ENCODE measurements at regions not wholly inside any gene's neighbourhood (a gene's known extent, or its start where the extent isn't known, plus 50 kb on each side); places are given as distances from the start of the nearest gene placed in this dataset.

GRCh38 chr13:47337781-47338507, 441.1 kb upstream of the HTR2A start:
- H3K4me1 ChIP-seq (ENCODE audit: control insufficient read depth, insufficient read depth, low read length), result peaks cover 10% of the 10 kb centered on the region
- H3K9me3 ChIP-seq (ENCODE audit: control insufficient read depth, insufficient read depth, low read length), result no peaks in the 10 kb centered on the region

GRCh38 chr13:47334173-47334572, 437.3 kb upstream of the HTR2A start:
- Histone ChIP-seq H3K4me1 (ENCODE audit: control insufficient read depth, insufficient read depth, low read length) (peaks cover 10% of the 10 kb centered on the region), H3K27ac (ENCODE audit: low read depth, low read length) (no peak overlapping the region), H3K4me3 (ENCODE audit: low read depth, low read length) (no peak overlapping the region), H3K27me3 (ENCODE audit: control insufficient read depth, insufficient read depth, low read length) (no peaks in the 10 kb centered on the region), H3K9ac (ENCODE audit: low read depth, low read length) (no peak overlapping the region), H3K36me3 (ENCODE audit: control insufficient read depth, insufficient read depth, low read length) (no peaks in the 10 kb centered on the region), H3K9me3 (ENCODE audit: control insufficient read depth, insufficient read depth, low read length) (no peaks in the 10 kb centered on the region)

More at GRCh38 chr13:47337781-47338507, 441.1 kb upstream of the HTR2A start:
- Histone ChIP-seq H3K36me3 (ENCODE audit: control insufficient read depth, insufficient read depth, low read length) (no peaks in the 10 kb centered on the region), H3K4me3 (ENCODE audit: low read depth, low read length) (no peak overlapping the region), H3K27me3 (ENCODE audit: control insufficient read depth, insufficient read depth, low read length) (no peaks in the 10 kb centered on the region), H3K27ac (ENCODE audit: low read depth, low read length) (peak overlapping the region; percentile 84), H3K9ac (ENCODE audit: low read depth, low read length) (no peak overlapping the region)

GRCh38 chr13:47332149-47332548, 435.3 kb upstream of the HTR2A start:
- Histone ChIP-seq H3K4me1 (ENCODE audit: control insufficient read depth, insufficient read depth, low read length) (no peaks in the 10 kb centered on the region), H3K9ac (ENCODE audit: low read depth, low read length) (no peak overlapping the region), H3K36me3 (ENCODE audit: control insufficient read depth, insufficient read depth, low read length) (no peaks in the 10 kb centered on the region), H3K27ac (ENCODE audit: low read depth, low read length) (no peak overlapping the region), H3K4me3 (ENCODE audit: low read depth, low read length) (no peak overlapping the region), H3K9me3 (ENCODE audit: control insufficient read depth, insufficient read depth, low read length) (no peaks in the 10 kb centered on the region), H3K27me3 (ENCODE audit: control insufficient read depth, insufficient read depth, low read length) (no peaks in the 10 kb centered on the region)

- Histone ChIP-seq H3K4me1 (ENCODE audit: control insufficient read depth, insufficient read depth, low read length) (no peaks in the 10 kb centered on the region), H3K27me3 (ENCODE audit: control insufficient read depth, insufficient read depth, low read length) (no peaks in the 10 kb centered on the region), H3K27ac (ENCODE audit: low read depth, low read length) (no peak overlapping the region), H3K9ac (ENCODE audit: low read depth, low read length) (no peak overlapping the region), H3K9me3 (ENCODE audit: control insufficient read depth, insufficient read depth, low read length) (no peaks in the 10 kb centered on the region), H3K36me3 (ENCODE audit: control insufficient read depth, insufficient read depth, low read length) (no peaks in the 10 kb centered on the region), H3K4me3 (ENCODE audit: low read depth, low read length) (no peak overlapping the region)
Observed at GRCh38 chr13:47330031-47330430, 433.2 kb upstream of the HTR2A start.

GRCh38 chr13:47327861-47328260, 431.0 kb upstream of the HTR2A start:
- no peaks in the 10 kb centered on the region for H3K27me3 ChIP-seq (ENCODE audit: control insufficient read depth, insufficient read depth, low read length)
- no peak overlapping the region for H3K9ac ChIP-seq (ENCODE audit: low read depth, low read length)
- no peaks in the 10 kb centered on the region for H3K4me1 ChIP-seq (ENCODE audit: control insufficient read depth, insufficient read depth, low read length)
- no peak overlapping the region for H3K4me3 ChIP-seq (ENCODE audit: low read depth, low read length)
- H3K9me3 ChIP-seq (ENCODE audit: control insufficient read depth, insufficient read depth, low read length), result no peaks in the 10 kb centered on the region
- H3K27ac ChIP-seq (ENCODE audit: low read depth, low read length), result no peak overlapping the region
- H3K36me3 ChIP-seq (ENCODE audit: control insufficient read depth, insufficient read depth, low read length), result no peaks in the 10 kb centered on the region

GRCh38 chr13:47326061-47326460, 429.2 kb upstream of the HTR2A start:
- Histone ChIP-seq H3K36me3 (ENCODE audit: control insufficient read depth, insufficient read depth, low read length) (no peaks in the 10 kb centered on the region), H3K9ac (ENCODE audit: low read depth, low read length) (no peak overlapping the region), H3K27ac (ENCODE audit: low read depth, low read length) (no peak overlapping the region), H3K4me3 (ENCODE audit: low read depth, low read length) (no peak overlapping the region), H3K27me3 (ENCODE audit: control insufficient read depth, insufficient read depth, low read length) (no peaks in the 10 kb centered on the region), H3K9me3 (ENCODE audit: control insufficient read depth, insufficient read depth, low read length) (no peaks in the 10 kb centered on the region), H3K4me1 (ENCODE audit: control insufficient read depth, insufficient read depth, low read length) (no peaks in the 10 kb centered on the region)

GRCh38 chr13:47317356-47317755, 420.5 kb upstream of the HTR2A start:
- Histone ChIP-seq H3K36me3 (ENCODE audit: control insufficient read depth, insufficient read depth, low read length) (no peaks in the 10 kb centered on the region), H3K4me1 (ENCODE audit: control insufficient read depth, insufficient read depth, low read length) (peaks cover 6% of the 10 kb centered on the region; the same call in 1 of the 2 replicates), H3K9me3 (ENCODE audit: control insufficient read depth, insufficient read depth, low read length) (no peaks in the 10 kb centered on the region), H3K4me3 (ENCODE audit: low read depth, low read length) (no peak overlapping the region), H3K27ac (ENCODE audit: low read depth, low read length) (no peak overlapping the region), H3K27me3 (ENCODE audit: control insufficient read depth, insufficient read depth, low read length) (no peaks in the 10 kb centered on the region), H3K9ac (ENCODE audit: low read depth, low read length) (no peak overlapping the region)

- H3K4me1 ChIP-seq (ENCODE audit: control insufficient read depth, insufficient read depth, low read length), result no peaks in the 10 kb centered on the region
- H3K36me3 ChIP-seq (ENCODE audit: control insufficient read depth, insufficient read depth, low read length), result no peaks in the 10 kb centered on the region
- H3K9ac ChIP-seq (ENCODE audit: low read depth, low read length), result no peak overlapping the region
- H3K9me3 ChIP-seq (ENCODE audit: control insufficient read depth, insufficient read depth, low read length), result no peaks in the 10 kb centered on the region
- H3K4me3 ChIP-seq (ENCODE audit: low read depth, low read length), result no peak overlapping the region
- no peaks in the 10 kb centered on the region for H3K27me3 ChIP-seq (ENCODE audit: control insufficient read depth, insufficient read depth, low read length)
- no peak overlapping the region for H3K27ac ChIP-seq (ENCODE audit: low read depth, low read length)
Observed at GRCh38 chr13:47310401-47310800, 413.5 kb upstream of the HTR2A start.

- no peak overlapping the region for H3K27ac ChIP-seq (ENCODE audit: low read depth, low read length)
- H3K9ac ChIP-seq (ENCODE audit: low read depth, low read length), result no peak overlapping the region
- H3K4me1 ChIP-seq (ENCODE audit: control insufficient read depth, insufficient read depth, low read length), result no peaks in the 10 kb centered on the region
- H3K4me3 ChIP-seq (ENCODE audit: low read depth, low read length), result no peak overlapping the region
- H3K27me3 ChIP-seq (ENCODE audit: control insufficient read depth, insufficient read depth, low read length), result no peaks in the 10 kb centered on the region
- no peaks in the 10 kb centered on the region for H3K9me3 ChIP-seq (ENCODE audit: control insufficient read depth, insufficient read depth, low read length)
- no peaks in the 10 kb centered on the region for H3K36me3 ChIP-seq (ENCODE audit: control insufficient read depth, insufficient read depth, low read length)
Observed at GRCh38 chr13:47306991-47307390, 410.1 kb upstream of the HTR2A start.

GRCh38 chr13:47303626-47304025, 406.8 kb upstream of the HTR2A start:
- Histone ChIP-seq H3K9me3 (ENCODE audit: control insufficient read depth, insufficient read depth, low read length) (no peaks in the 10 kb centered on the region), H3K27ac (ENCODE audit: low read depth, low read length) (no peak overlapping the region), H3K9ac (ENCODE audit: low read depth, low read length) (no peak overlapping the region), H3K27me3 (ENCODE audit: control insufficient read depth, insufficient read depth, low read length) (no peaks in the 10 kb centered on the region), H3K36me3 (ENCODE audit: control insufficient read depth, insufficient read depth, low read length) (no peaks in the 10 kb centered on the region), H3K4me1 (ENCODE audit: control insufficient read depth, insufficient read depth, low read length) (no peaks in the 10 kb centered on the region), H3K4me3 (ENCODE audit: low read depth, low read length) (no peak overlapping the region)

GRCh38 chr13:47299304-47299703, 402.5 kb upstream of the HTR2A start:
- no peak overlapping the region for H3K27ac ChIP-seq (ENCODE audit: low read depth, low read length)
- H3K36me3 ChIP-seq (ENCODE audit: control insufficient read depth, insufficient read depth, low read length), result no peaks in the 10 kb centered on the region
- no peaks in the 10 kb centered on the region for H3K4me1 ChIP-seq (ENCODE audit: control insufficient read depth, insufficient read depth, low read length)
- H3K9ac ChIP-seq (ENCODE audit: low read depth, low read length), result no peak overlapping the region
- no peaks in the 10 kb centered on the region for H3K9me3 ChIP-seq (ENCODE audit: control insufficient read depth, insufficient read depth, low read length)
- H3K27me3 ChIP-seq (ENCODE audit: control insufficient read depth, insufficient read depth, low read length), result no peaks in the 10 kb centered on the region
- no peak overlapping the region for H3K4me3 ChIP-seq (ENCODE audit: low read depth, low read length)
